ENCODE measurements at regions not wholly inside any gene's neighbourhood (a gene's known extent, or its start where the extent isn't known, plus 50 kb on each side); places are given as distances from the start of the nearest gene placed in this dataset.

DNA sequence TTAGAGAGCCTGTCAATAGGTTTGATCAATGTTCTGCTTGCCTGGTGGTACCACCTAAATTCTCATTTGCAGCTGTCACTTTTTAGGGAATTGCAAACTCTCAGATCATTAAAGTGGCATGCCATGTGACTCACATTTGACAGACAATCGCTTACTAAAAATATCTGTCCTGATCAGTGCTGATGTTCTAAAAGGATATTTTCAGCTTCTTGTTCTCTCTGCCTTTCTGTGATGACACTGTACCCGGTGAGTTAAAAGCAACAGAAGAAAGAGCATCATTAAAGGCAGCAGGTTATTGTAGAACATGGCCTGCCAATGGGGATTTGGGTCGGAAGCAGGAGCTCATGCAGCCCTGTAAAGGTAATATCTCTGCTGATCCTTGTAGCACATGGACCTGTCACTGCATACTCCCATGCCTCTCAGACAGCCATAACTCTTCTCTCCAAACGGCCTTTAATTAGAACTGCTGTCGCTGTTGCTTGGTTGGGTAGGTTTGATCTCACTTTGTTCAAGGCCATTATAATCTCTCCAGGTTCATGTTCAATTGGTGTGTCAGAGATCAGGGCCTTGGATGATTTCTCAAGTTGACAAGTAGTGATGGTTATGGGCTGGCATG lies 441.3 kb upstream of the DEPDC1 start:
- TF ChIP-seq, protein P1, sequence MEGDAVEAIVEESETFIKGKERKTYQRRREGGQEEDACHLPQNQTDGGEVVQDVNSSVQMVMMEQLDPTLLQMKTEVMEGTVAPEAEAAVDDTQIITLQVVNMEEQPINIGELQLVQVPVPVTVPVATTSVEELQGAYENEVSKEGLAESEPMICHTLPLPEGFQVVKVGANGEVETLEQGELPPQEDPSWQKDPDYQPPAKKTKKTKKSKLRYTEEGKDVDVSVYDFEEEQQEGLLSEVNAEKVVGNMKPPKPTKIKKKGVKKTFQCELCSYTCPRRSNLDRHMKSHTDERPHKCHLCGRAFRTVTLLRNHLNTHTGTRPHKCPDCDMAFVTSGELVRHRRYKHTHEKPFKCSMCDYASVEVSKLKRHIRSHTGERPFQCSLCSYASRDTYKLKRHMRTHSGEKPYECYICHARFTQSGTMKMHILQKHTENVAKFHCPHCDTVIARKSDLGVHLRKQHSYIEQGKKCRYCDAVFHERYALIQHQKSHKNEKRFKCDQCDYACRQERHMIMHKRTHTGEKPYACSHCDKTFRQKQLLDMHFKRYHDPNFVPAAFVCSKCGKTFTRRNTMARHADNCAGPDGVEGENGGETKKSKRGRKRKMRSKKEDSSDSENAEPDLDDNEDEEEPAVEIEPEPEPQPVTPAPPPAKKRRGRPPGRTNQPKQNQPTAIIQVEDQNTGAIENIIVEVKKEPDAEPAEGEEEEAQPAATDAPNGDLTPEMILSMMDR (IDR thresholded peaks at IDR 0.05), result no peak
- no peak for TF ChIP-seq POLR2A (IDR thresholded peaks at IDR 0.05)
